Stromal cell of bone marrow (primary cell): ENCODE measurements at regions not wholly inside any gene's neighbourhood (a gene's known extent, or its start where the extent isn't known, plus 50 kb on each side); places are given as distances from the start of the nearest gene placed in this dataset.
"Not testable (repeated sequence)": the region's sequence is repeated elsewhere in the genome, so short reads cannot be mapped to it uniquely, and the experiment has no call there.

Experiments
- DNase-seq: peaks from one replicate; pipeline ENCODE4 v3.0.0-alpha.2; 2012; ENCODE audit warnings: low read depth

GRCh38 chr1:185404291-185404690, 87.2 kb upstream of the IVNS1ABP start:
- no peak for DNase-seq

GRCh38 chr1:185402930-185403329, 85.9 kb upstream of the IVNS1ABP start:
- DNase-seq, result no peak

GRCh38 chr1:185401019-185401418, 84.0 kb upstream of the IVNS1ABP start:
- no peak for DNase-seq

- peak; percentile 83 for DNase-seq
Observed at GRCh38 chr1:185400052-185400451, 83.0 kb upstream of the IVNS1ABP start.

GRCh38 chr1:185398599-185398998, 81.6 kb upstream of the IVNS1ABP start:
- DNase-seq, result no peak

GRCh38 chr1:185398022-185398421, 81.0 kb upstream of the IVNS1ABP start:
- DNase-seq, result no peak

- no peak for DNase-seq
Observed at GRCh38 chr1:185397183-185397582, 80.1 kb upstream of the IVNS1ABP start.

GRCh38 chr1:185396126-185396525, 79.1 kb upstream of the IVNS1ABP start:
- DNase-seq, result no peak

- DNase-seq, result no peak
Observed at GRCh38 chr1:185393815-185394214, 76.8 kb upstream of the IVNS1ABP start.

- DNase-seq, result no peak
Observed at GRCh38 chr1:185393205-185393604, 76.2 kb upstream of the IVNS1ABP start.

- DNase-seq, result no peak
Observed at GRCh38 chr1:185388815-185389214, 71.8 kb upstream of the IVNS1ABP start.

GRCh38 chr1:185388346-185388745, 71.3 kb upstream of the IVNS1ABP start:
- no peak for DNase-seq

GRCh38 chr1:185385991-185386390, 68.9 kb upstream of the IVNS1ABP start:
- no peak for DNase-seq

GRCh38 chr1:185383805-185384204, 66.8 kb upstream of the IVNS1ABP start:
- not testable (repeated sequence) for DNase-seq

- DNase-seq, result no peak
Observed at GRCh38 chr1:185377831-185378230, 60.8 kb upstream of the IVNS1ABP start.

- DNase-seq, result no peak
Observed at GRCh38 chr1:185376840-185377635, 60.0 kb upstream of the IVNS1ABP start.

- DNase-seq, result no peak
Observed at GRCh38 chr1:185376288-185376687, 59.2 kb upstream of the IVNS1ABP start.

GRCh38 chr1:185375583-185375982, 58.5 kb upstream of the IVNS1ABP start:
- DNase-seq, result no peak

- no peak for DNase-seq
Observed at GRCh38 chr1:185373813-185374529, 56.9 kb upstream of the IVNS1ABP start.

- DNase-seq, result peak; percentile 82
Observed at GRCh38 chr1:185369786-185370185, 52.7 kb upstream of the IVNS1ABP start.

GRCh38 chr1:185368913-185369491, 52.0 kb upstream of the IVNS1ABP start:
- DNase-seq, result no peak

GRCh38 chr1:185368313-185368855, 51.3 kb upstream of the IVNS1ABP start:
- no peak for DNase-seq

GRCh38 chr1:185367218-185367617, 50.2 kb upstream of the IVNS1ABP start:
- no peak for DNase-seq
